Fibroblast of the aortic adventitia (primary cell): ENCODE measurements at regions not wholly inside any gene's neighbourhood (a gene's known extent, or its start where the extent isn't known, plus 50 kb on each side); places are given as distances from the start of the nearest gene placed in this dataset.

Experiments used
- DNase-seq: peaks from one replicate; pipeline ENCODE4 v3.0.0-alpha.2; 2010; ENCODE audit warnings: low read depth
- H3K4me3 ChIP-seq: 2 replicates; pipeline ENCODE4 v1.5.1; 2011; ENCODE audit warnings: low read depth, mild to moderate bottlenecking, control low read depth, low read length, moderate library complexity
- TF ChIP-seq, protein P1 (sequence below): IDR thresholded peaks from 2 replicates; pipeline ENCODE4 v1.5.1; 2011; ENCODE audit warnings: mild to moderate bottlenecking, low read length, control low read depth, inconsistent platforms; ENCODE audit not compliant: insufficient read depth

DNA sequence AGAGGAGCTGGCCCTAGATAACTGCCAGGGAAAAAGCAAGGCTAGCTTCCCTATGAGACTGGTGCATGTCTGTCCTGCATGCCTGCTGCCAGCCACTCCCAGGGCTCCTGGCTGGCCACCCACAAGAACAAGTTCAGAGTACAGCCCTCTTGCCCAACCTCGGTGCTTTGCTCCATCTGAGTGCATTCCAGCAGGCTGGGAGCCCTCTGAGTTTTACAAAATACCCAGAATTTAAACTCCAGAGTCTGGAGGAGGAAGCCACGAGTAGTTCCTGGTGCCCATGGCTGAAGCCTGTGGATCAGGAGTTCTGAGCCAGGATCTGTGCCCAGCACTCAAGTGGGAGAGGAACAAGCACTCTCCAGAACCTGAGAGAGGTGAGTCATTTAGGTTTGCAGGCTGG is 111.6 kb downstream of the MAGEE2 start:
- no peak overlapping the region for H3K4me3 ChIP-seq
- no peak for DNase-seq
- TF ChIP-seq, protein P1, sequence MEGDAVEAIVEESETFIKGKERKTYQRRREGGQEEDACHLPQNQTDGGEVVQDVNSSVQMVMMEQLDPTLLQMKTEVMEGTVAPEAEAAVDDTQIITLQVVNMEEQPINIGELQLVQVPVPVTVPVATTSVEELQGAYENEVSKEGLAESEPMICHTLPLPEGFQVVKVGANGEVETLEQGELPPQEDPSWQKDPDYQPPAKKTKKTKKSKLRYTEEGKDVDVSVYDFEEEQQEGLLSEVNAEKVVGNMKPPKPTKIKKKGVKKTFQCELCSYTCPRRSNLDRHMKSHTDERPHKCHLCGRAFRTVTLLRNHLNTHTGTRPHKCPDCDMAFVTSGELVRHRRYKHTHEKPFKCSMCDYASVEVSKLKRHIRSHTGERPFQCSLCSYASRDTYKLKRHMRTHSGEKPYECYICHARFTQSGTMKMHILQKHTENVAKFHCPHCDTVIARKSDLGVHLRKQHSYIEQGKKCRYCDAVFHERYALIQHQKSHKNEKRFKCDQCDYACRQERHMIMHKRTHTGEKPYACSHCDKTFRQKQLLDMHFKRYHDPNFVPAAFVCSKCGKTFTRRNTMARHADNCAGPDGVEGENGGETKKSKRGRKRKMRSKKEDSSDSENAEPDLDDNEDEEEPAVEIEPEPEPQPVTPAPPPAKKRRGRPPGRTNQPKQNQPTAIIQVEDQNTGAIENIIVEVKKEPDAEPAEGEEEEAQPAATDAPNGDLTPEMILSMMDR: no peak

DNA sequence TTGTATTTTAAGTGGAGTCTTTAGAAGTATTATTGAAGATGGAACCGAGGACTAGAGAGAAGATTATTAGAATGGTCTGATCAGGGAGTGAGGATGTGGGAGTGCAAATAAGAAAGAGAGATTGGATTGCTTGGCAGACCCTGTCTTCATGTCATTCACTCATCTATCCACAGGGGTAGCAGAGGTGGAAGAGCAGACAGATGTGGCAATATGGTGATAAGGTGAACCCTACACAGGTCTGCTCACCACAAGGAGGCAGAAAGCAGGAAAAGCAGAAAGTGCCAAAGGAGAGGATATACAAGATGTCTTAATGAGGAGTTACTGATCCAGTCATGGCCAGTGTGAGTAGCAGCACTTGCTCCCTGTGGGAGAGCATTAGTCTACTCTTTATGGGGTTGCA is 129.4 kb downstream of the MAGEE2 start:
- H3K4me3 ChIP-seq: no peak overlapping the region
- DNase-seq: no peak
- TF ChIP-seq, protein P1: no peak

DNA sequence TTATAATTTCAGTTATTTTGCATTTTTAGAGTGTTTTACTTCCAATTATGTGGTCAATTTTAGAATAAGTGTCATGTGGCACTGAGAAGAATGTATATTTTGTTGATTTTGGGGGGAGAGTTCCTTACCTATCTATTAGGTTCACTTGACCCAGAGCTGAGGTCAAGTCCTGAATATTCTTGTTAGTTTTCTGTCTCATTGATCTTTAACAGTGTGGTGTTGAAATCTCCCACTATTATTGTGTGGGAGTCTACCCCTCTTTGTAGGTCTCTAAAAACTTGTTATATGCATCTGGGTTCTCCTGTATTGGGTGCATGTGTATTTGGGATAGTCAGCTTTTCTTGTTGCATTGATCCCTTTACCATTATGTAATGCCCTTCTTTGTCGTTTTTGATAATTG is 127.0 kb upstream of the ZDHHC15 start:
- H3K4me3 ChIP-seq: no peak overlapping the region
- TF ChIP-seq, protein P1: no peak
- DNase-seq: no peak

DNA sequence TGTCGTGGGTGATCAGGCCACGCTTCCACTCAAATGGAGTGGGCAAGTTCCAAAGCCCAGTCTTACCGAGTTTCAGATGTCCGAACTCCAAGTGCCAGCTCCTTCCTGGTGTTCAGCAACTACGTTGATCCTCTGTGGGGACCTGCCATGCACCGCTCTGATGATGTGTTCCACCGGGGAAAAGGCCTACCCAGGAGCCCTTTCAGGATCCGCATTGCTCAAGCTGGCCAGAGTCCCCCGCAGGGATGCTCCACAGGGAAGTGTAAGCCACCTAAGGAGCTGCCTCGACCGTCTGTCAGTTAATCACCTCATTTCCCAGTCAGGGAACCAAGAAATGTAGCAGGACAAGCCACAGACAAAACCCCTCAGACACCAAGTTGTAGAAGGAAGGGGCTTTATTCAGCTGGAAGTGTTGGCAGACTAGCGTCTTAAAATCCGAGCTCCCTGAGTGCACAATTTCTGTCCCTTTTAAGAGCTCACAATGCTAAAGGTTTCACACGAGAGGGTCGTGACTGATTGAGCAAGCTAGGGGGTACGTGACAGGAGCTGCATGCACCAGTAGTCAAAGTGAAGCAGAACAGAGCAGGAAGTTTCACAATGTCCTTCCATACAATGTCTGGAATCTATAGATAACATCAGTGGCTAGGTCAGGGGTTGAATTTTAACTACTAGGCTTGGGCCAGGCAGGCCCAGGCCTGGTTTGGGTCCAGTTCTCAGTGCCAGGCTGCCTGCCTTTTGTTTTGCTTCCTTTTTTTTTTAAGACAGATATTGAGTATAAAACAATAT is 126.2 kb upstream of the ZDHHC15 start:
- no peak overlapping the region for H3K4me3 ChIP-seq
- no peak for DNase-seq
- TF ChIP-seq, protein P1: no peak

DNA sequence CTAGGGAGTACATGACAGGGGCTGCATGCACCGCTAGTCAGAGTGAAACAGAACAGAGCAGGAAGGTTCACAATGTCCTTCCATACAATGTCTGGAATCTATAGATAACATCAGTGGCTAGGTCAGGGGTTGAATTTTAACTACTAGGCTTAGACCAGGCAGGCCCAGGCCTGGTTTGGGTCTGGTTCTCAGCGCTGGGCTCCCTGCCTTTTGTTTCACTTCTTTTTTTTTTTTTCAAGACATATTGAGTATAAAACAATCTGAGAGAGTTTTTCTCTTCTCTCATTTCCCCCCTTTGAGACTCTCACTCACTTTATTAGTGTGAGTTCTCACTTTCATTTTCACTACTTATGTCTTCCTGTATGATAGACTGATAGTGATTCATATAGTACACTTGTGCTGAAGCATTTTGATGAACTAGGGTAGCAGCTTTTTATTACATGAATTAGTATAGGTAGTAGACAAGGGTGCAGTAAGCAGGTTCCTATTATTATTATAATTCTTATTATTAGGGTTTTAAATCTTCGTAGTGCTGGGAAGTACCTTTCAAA is 120.0 kb upstream of the ZDHHC15 start:
- DNase-seq: no peak
- TF ChIP-seq, protein P1: no peak
- no peak overlapping the region for H3K4me3 ChIP-seq

DNA sequence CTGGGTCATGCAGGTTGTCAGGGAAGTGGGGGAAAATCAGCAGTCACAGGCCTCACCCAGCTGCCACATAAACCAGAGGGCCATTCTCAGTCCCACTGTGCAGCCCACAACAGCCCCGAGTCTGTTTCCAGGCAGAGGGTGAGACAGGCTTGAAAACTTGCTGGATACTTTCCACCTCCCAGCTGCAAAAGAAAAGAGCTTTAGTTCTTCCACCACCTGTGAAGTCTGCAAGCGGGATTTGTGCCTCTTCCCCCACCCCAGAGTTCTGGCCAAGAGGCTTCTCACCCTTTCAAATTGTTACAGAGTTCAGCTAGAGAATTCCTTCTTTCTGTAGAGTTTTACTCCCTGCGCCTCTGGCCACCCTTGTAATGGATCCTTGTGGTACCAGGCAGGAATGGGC is 115.5 kb upstream of the ZDHHC15 start:
- no peak overlapping the region for H3K4me3 ChIP-seq
- TF ChIP-seq, protein P1: no peak
- DNase-seq: no peak
